Adrenal gland (tissue), 5 donors: ENCODE measurements at regions not wholly inside any gene's neighbourhood (a gene's known extent, or its start where the extent isn't known, plus 50 kb on each side); places are given as distances from the start of the nearest gene placed in this dataset.

Experiments used
- CTCF ChIP-seq, 6 experiments: fragments of 450-650 bp in 4 of 6; fragments of 200-600 bp in 2 of 6; sonication (generic) in 1 of 6; IDR thresholded peaks; 1 replicate in 5 of 6; 2 replicates in 1 of 6; pipeline versions ENCODE4 v1.5.1 to v1.8.0; 2016 to 2021; ENCODE audit warnings: antibody characterized with exemption in 6 of 6, mild to moderate bottlenecking in 2 of 6, moderate library complexity in 1 of 6
- POLR2A ChIP-seq, 2 donors: fragments of 450-650 bp; IDR thresholded peaks; one replicate each; pipeline ENCODE4 v1.6.1; 2017; ENCODE audit warnings: antibody characterized with exemption in 2 of 2, mild to moderate bottlenecking in 2 of 2, moderate library complexity in 1 of 2
- donor health status: DM: no; HTN: no; CAD: no.

GRCh38 chr17:53628011-53628410, 194.7 kb upstream of the KIF2B start:
- TF ChIP-seq CTCF (IDR thresholded peaks at IDR 0.05): no peak
- TF ChIP-seq POLR2A (IDR thresholded peaks at IDR 0.05): no peak
